ENCODE measurements at regions not wholly inside any gene's neighbourhood (a gene's known extent, or its start where the extent isn't known, plus 50 kb on each side); places are given as distances from the start of the nearest gene placed in this dataset.

DNA sequence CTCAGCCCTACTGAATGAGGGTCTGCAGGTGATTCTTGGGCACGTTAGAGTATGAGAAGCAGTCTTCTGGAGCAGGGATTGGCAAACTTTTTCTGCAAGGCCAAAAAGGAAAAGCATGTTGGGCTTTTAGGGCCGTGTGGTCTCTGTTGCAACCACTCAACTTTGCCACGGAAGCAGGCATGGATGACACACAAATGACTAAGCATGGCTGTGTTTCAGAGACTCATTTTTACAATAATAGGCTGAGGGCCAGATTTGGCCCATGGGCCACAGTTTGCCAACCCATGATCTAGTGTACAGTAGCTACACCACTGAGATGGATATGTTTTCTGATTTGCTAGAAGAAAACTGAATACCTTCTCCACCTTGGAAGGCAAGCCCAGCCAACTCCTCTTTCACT is 66.1 kb upstream of the PRICKLE2 start:
- H3K4me3 ChIP-seq (ENCODE audit: low read depth, low read length): no peak overlapping the region
- TF ChIP-seq, protein P1, sequence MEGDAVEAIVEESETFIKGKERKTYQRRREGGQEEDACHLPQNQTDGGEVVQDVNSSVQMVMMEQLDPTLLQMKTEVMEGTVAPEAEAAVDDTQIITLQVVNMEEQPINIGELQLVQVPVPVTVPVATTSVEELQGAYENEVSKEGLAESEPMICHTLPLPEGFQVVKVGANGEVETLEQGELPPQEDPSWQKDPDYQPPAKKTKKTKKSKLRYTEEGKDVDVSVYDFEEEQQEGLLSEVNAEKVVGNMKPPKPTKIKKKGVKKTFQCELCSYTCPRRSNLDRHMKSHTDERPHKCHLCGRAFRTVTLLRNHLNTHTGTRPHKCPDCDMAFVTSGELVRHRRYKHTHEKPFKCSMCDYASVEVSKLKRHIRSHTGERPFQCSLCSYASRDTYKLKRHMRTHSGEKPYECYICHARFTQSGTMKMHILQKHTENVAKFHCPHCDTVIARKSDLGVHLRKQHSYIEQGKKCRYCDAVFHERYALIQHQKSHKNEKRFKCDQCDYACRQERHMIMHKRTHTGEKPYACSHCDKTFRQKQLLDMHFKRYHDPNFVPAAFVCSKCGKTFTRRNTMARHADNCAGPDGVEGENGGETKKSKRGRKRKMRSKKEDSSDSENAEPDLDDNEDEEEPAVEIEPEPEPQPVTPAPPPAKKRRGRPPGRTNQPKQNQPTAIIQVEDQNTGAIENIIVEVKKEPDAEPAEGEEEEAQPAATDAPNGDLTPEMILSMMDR (IDR thresholded peaks at IDR 0.05; ENCODE audit: low read depth, low read length): no peak

DNA sequence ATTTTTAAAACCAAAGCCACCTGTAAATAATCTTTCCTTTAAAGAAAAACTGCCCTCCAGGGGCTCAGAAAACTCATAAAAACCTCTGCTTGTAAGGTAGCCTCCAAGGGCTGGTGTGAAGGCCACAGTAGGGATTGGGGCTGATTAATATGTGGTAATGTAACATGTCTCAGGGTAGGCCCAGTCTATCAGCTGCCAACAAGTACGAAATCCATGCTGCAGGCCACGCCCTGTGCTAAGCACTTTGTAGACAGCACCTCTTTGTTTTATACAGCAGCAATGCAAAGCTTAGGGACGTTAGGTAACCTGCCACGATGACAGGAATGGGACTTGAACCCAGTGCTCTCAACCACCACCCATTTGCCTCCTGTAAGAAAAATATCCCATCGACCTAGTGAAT is 65.6 kb upstream of the PRICKLE2 start:
- no peak overlapping the region for H3K4me3 ChIP-seq (ENCODE audit: low read depth, low read length)
- TF ChIP-seq, protein P1 (IDR thresholded peaks at IDR 0.05; ENCODE audit: low read depth, low read length): no peak

- no peak overlapping the region for H3K4me3 ChIP-seq (ENCODE audit: low read depth, low read length)
- TF ChIP-seq, protein P1 (IDR thresholded peaks at IDR 0.05; ENCODE audit: low read depth, low read length): no peak
These were observed 64.9 kb upstream of the PRICKLE2 start for GRCh38 chr3:64290161-64290560.

DNA sequence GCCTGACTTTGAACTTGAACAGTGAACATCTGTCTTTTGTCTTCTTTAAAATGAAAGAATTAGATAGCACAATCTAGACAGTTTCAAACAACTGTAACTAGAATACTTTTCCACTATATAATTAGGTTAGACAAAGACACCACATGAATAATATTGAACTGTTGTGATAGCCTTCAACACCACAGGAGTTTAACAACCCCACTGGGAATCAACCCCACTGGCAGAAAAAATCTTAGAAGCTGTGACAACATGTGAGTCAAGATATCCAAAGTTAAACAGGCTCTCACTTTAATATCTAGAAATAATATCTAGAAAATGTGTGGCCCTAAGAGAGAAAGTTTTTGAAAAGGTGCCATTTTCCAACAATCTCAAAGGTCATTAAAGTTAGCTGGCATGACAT is 64.4 kb upstream of the PRICKLE2 start:
- TF ChIP-seq, protein P1 (IDR thresholded peaks at IDR 0.05; ENCODE audit: low read depth, low read length): no peak
- no peak overlapping the region for H3K4me3 ChIP-seq (ENCODE audit: low read depth, low read length)

GRCh38 chr3:64278625-64279024 is 53.4 kb upstream of the PRICKLE2 start:
- H3K4me3 ChIP-seq (ENCODE audit: low read depth, low read length): no peak overlapping the region
- TF ChIP-seq, protein P1 (IDR thresholded peaks at IDR 0.05; ENCODE audit: low read depth, low read length): no peak

DNA sequence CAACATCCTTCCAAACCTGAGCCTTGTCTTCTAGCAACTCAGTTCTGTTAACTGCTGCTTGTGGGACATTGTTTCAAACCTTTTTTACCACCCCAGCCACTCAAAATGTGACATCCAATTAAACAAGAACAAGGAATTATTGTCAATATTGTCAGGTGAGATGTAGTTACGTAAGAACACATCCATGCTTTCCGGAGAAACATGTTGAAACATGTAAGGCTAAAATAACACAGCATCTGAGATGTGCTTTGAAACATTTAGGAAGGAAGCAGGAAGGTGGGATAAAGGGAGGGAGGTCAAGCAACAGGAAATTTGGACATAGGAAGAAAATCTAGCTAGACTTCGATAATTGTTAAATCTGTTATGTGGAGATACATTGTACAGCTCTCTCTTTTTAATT is 50.9 kb upstream of the PRICKLE2 start:
- H3K4me3 ChIP-seq (ENCODE audit: low read depth, low read length): no peak overlapping the region
- TF ChIP-seq, protein P1 (IDR thresholded peaks at IDR 0.05; ENCODE audit: low read depth, low read length): no peak
